Panc1 (cell line): ENCODE measurements at regions not wholly inside any gene's neighbourhood (a gene's known extent, or its start where the extent isn't known, plus 50 kb on each side); places are given as distances from the start of the nearest gene placed in this dataset.

Experiments used
- CTCF ChIP-seq: fragments of 450-650 bp; IDR thresholded peaks from 2 replicates; pipeline ENCODE4 v1.5.1; 2017; ENCODE audit warnings: mild to moderate bottlenecking
- POLR2AphosphoS5 ChIP-seq: IDR thresholded peaks from 2 replicates; pipeline ENCODE4 v1.6.1; 2012; ENCODE audit warnings: mild to moderate bottlenecking, low read depth, low read length, moderate library complexity
- REST ChIP-seq, 2 experiments: IDR thresholded peaks; 2 replicates each; pipeline ENCODE4 v1.6.1; 2011 to 2012; ENCODE audit warnings: low read depth in 2 of 2, control low read depth in 1 of 2, low read length in 1 of 2, mild to moderate bottlenecking in 1 of 2, moderate library complexity in 1 of 2; ENCODE audit not compliant: insufficient read depth in 1 of 2
- SIN3A ChIP-seq: IDR thresholded peaks from 2 replicates; pipeline ENCODE4 v1.6.1; 2012; ENCODE audit warnings: low read depth, mild to moderate bottlenecking, low read length, moderate library complexity, borderline replicate concordance; ENCODE audit not compliant: insufficient read depth
- TCF7L2 ChIP-seq: IDR thresholded peaks from 2 replicates; pipeline ENCODE4 v1.6.1; 2011; ENCODE audit warnings: mild to moderate bottlenecking, low read depth, low read length, inconsistent platforms

- no peak for TF ChIP-seq CTCF
- TF ChIP-seq REST (IDR thresholded peaks at IDR 0.05; ENCODE audit: insufficient read depth in 1 of 2, low read depth in 2 of 2, low read length in 1 of 2) = no peak
- no peak for TF ChIP-seq TCF7L2
- no peak for TF ChIP-seq POLR2AphosphoS5
- no peak for TF ChIP-seq SIN3A
These were observed 265.5 kb downstream of the C16orf95 start for GRCh38 chr16:87051526-87052320.
